HEK293 (cell line): ENCODE measurements at regions not wholly inside any gene's neighbourhood (a gene's known extent, or its start where the extent isn't known, plus 50 kb on each side); places are given as distances from the start of the nearest gene placed in this dataset.

Experiments
- CTCF ChIA-PET: fragments of 350-600 bp; formaldehyde crosslinking; extraction: SDS; loops from one replicate; lab custom pipeline; 2021; ENCODE audit warnings: antibody characterized with exemption; lab: Yijun Ruan, JAX
- POLR2A ChIA-PET: fragments of 300-600 bp; formaldehyde crosslinking; extraction: SDS; loops from one replicate; lab custom pipeline; 2020; ENCODE audit warnings: antibody characterized with exemption, inconsistent platforms; lab: Yijun Ruan, JAX
- H3K27ac ChIP-seq: fragments of 200-500 bp; sonication (Bioruptor generic); 2 replicates; pipeline ENCODE4 v1.5.1; 2014; ENCODE audit warnings: low read depth, low read length, control low read depth, inconsistent platforms; ENCODE audit errors: extremely low read depth
- H3K36me3 ChIP-seq, 2 experiments: fragments of 200-500 bp in 1 of 2; sonication (Bioruptor generic) in 1 of 2; 1 replicate in 1 of 2; 2 replicates in 1 of 2; pipeline ENCODE4 v1.5.1; 2014 to 2017; ENCODE audit warnings: inconsistent platforms in 2 of 2, low read length in 2 of 2; ENCODE audit not compliant: control insufficient read depth in 2 of 2, insufficient read depth in 1 of 2
- H3K4me1 ChIP-seq: fragments of 200-500 bp; sonication (Bioruptor generic); 2 replicates; pipeline ENCODE4 v1.5.1; 2014; ENCODE audit warnings: mild to moderate bottlenecking, low read length, inconsistent platforms; ENCODE audit not compliant: control insufficient read depth, insufficient read depth
- H3K4me3 ChIP-seq: 2 replicates; pipeline ENCODE4 v1.5.1; 2011; ENCODE audit warnings: low read depth, mild to moderate bottlenecking, control low read depth, low read length, moderate library complexity
- H3K9me3 ChIP-seq: fragments of 200-500 bp; sonication (Bioruptor generic); 2 replicates; pipeline ENCODE4 v1.5.1; 2014; ENCODE audit warnings: low read depth, low read length, inconsistent platforms; ENCODE audit not compliant: control insufficient read depth, insufficient read depth
- PRDM10 ChIP-seq: fragments of 450-650 bp; formaldehyde crosslinking; IDR thresholded peaks from 2 replicates; pipeline ENCODE4 v1.5.1; 2016; ENCODE audit warnings: missing biosample characterization, missing genetic modification characterization
- SP3 ChIP-seq: fragments of 450-650 bp; formaldehyde crosslinking; IDR thresholded peaks from 2 replicates; pipeline ENCODE4 v1.5.1; 2016; ENCODE audit warnings: missing biosample characterization, missing genetic modification characterization
- ZBTB48 ChIP-seq: fragments of 450-650 bp; formaldehyde crosslinking; IDR thresholded peaks from 2 replicates; pipeline ENCODE4 v1.5.1; 2016; ENCODE audit warnings: missing biosample characterization, missing genetic modification characterization
- ZFP3 ChIP-seq: fragments of 450-650 bp; formaldehyde crosslinking; IDR thresholded peaks from 2 replicates; pipeline ENCODE4 v1.5.1; 2016; ENCODE audit warnings: low read depth, missing biosample characterization, missing genetic modification characterization
- ZNF184 ChIP-seq: fragments of 450-650 bp; IDR thresholded peaks from 2 replicates; pipeline ENCODE4 v1.5.1; 2018; ENCODE audit warnings: missing biosample characterization, mild to moderate bottlenecking, missing genetic modification characterization
- ZNF19 ChIP-seq: fragments of 450-650 bp; formaldehyde crosslinking; IDR thresholded peaks from 2 replicates; pipeline ENCODE4; 2016; ENCODE audit warnings: missing biosample characterization, missing genetic modification characterization, low read depth
- ZNF221 ChIP-seq: fragments of 450-650 bp; formaldehyde crosslinking; IDR thresholded peaks from 2 replicates; pipeline ENCODE4 v1.5.1; 2017; ENCODE audit warnings: missing biosample characterization, missing genetic modification characterization, borderline replicate concordance
- ZNF341 ChIP-seq: fragments of 450-650 bp; formaldehyde crosslinking; IDR thresholded peaks from 2 replicates; pipeline ENCODE4; 2016; ENCODE audit warnings: low read depth, missing biosample characterization, missing genetic modification characterization
- ZNF544 ChIP-seq: fragments of 450-650 bp; formaldehyde crosslinking; IDR thresholded peaks from 2 replicates; pipeline ENCODE4 v1.5.0; 2017; ENCODE audit warnings: missing biosample characterization, missing genetic modification characterization
- ZNF610 ChIP-seq: fragments of 450-650 bp; formaldehyde crosslinking; IDR thresholded peaks from 2 replicates; pipeline ENCODE4 v1.5.1; 2016; ENCODE audit warnings: missing biosample characterization, missing genetic modification characterization, borderline replicate concordance
- ZNF626 ChIP-seq: fragments of 450-650 bp; sonication (Bioruptor Pico); formaldehyde crosslinking; IDR thresholded peaks from 2 replicates; pipeline ENCODE4 v1.5.1; 2018; ENCODE audit warnings: missing biosample characterization, missing genetic modification characterization, inconsistent platforms
- ZNF645 ChIP-seq: fragments of 450-650 bp; formaldehyde crosslinking; IDR thresholded peaks from 2 replicates; pipeline ENCODE4; 2016; ENCODE audit warnings: missing biosample characterization, missing genetic modification characterization
- ZNF747 ChIP-seq: fragments of 450-650 bp; formaldehyde crosslinking; IDR thresholded peaks from 2 replicates; pipeline ENCODE4 v1.5.1; 2016; ENCODE audit warnings: missing biosample characterization, missing genetic modification characterization
- ZNF776 ChIP-seq: fragments of 450-650 bp; formaldehyde crosslinking; IDR thresholded peaks from 2 replicates; pipeline ENCODE4 v1.5.0; 2017; ENCODE audit warnings: missing biosample characterization, missing genetic modification characterization, borderline replicate concordance
- TF ChIP-seq, protein P1 (sequence below): fragments of 450-650 bp; formaldehyde crosslinking; IDR thresholded peaks from 2 replicates; pipeline ENCODE4 v1.5.1; 2016; ENCODE audit warnings: missing biosample characterization, missing genetic modification characterization, borderline replicate concordance
- TF ChIP-seq, protein P2 (sequence below): fragments of 450-650 bp; formaldehyde crosslinking; IDR thresholded peaks from 2 replicates; pipeline ENCODE4 v1.5.1; 2016; ENCODE audit warnings: missing biosample characterization, missing genetic modification characterization, low read depth

GRCh38 chr7:113464096-113464855 lies 345.9 kb upstream of the SMIM30 start:
- TF ChIP-seq ZBTB48 (tag by site-specific recombination) (no peak), SP3 (tag by site-specific recombination) (no peak)
- TF ChIP-seq, all 188 proteins: peak for 0
- CTCF ChIA-PET: no interaction called here
- Histone ChIP-seq H3K9me3 (no peaks in the 10 kb centered on the region), H3K27ac (no peak overlapping the region), H3K4me1 (no peaks in the 10 kb centered on the region), H3K36me3 (no peaks in the 10 kb centered on the region), H3K4me3 (no peak overlapping the region)
- POLR2A ChIA-PET: no interaction called here

DNA sequence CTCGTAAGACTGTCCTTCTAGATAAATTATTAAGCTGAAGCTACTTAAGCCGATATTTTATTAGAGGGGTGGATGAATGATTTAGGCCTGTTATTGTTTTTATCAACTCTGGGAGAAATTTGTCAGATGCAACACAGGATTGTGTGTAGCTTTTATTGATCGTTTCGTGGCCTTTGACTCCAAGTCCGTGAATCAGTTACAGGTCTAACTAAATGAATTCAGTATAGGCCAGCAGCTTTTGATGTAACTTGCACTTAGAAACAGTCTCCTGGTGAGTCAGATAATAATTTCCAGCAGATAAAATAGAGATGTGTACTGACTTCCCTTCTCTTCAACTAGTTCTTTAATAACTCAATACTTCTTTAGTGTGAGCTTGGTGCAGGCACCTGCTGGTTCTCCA lies 341.7 kb upstream of the SMIM30 start:
- Histone ChIP-seq H3K27ac (no peak overlapping the region), H3K36me3 (no peaks in the 10 kb centered on the region)
- POLR2A ChIA-PET: no interaction called here
- TF ChIP-seq ZNF747 (tag by site-specific recombination): no peak
- no peak for TF ChIP-seq ZNF184 (tag by site-specific recombination)
- no peak for TF ChIP-seq ZNF610
- TF ChIP-seq ZNF645: no peak
- TF ChIP-seq, all 188 proteins: peak for 0
- CTCF ChIA-PET: no interaction called here
- no peaks in the 10 kb centered on the region for H3K4me1 ChIP-seq
- no peak overlapping the region for H3K4me3 ChIP-seq
- H3K9me3 ChIP-seq: no peaks in the 10 kb centered on the region

DNA sequence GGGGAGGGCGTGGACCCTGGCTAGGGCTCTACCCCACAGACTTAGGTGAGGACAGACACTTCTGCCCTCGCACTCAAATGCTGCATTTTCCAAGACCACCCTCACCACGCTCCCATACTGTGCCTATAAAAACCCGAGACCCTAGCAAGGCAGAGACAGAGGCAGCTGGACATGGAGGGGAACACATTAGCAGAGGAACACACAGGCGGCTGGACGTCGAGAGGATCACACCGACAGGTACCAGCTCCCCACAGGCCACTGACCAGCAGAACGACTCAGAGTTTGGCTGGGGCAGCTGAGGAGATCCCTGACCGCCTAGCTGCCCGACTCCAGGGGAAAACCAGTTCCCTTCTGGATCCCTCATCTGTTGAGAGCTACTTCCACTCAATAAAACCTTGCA lies 338.2 kb upstream of the SMIM30 start:
- Histone ChIP-seq H3K9me3 (no peaks in the 10 kb centered on the region), H3K4me1 (no peaks in the 10 kb centered on the region), H3K36me3 (no peaks in the 10 kb centered on the region), H3K27ac (no peak overlapping the region), H3K4me3 (no peak overlapping the region)
- no peak for TF ChIP-seq ZNF221
- no peak for TF ChIP-seq ZNF626 (tag by site-specific recombination)
- POLR2A ChIA-PET: no interaction called here
- CTCF ChIA-PET: no interaction called here

- CTCF ChIA-PET: no interaction called here
- Histone ChIP-seq H3K4me1 (no peaks in the 10 kb centered on the region), H3K27ac (no peak overlapping the region), H3K4me3 (no peak overlapping the region), H3K9me3 (no peaks in the 10 kb centered on the region), H3K36me3 (no peaks in the 10 kb centered on the region)
- POLR2A ChIA-PET: no interaction called here
- no peak for TF ChIP-seq ZNF776 (tag by site-specific recombination)
- TF ChIP-seq, protein P1, sequence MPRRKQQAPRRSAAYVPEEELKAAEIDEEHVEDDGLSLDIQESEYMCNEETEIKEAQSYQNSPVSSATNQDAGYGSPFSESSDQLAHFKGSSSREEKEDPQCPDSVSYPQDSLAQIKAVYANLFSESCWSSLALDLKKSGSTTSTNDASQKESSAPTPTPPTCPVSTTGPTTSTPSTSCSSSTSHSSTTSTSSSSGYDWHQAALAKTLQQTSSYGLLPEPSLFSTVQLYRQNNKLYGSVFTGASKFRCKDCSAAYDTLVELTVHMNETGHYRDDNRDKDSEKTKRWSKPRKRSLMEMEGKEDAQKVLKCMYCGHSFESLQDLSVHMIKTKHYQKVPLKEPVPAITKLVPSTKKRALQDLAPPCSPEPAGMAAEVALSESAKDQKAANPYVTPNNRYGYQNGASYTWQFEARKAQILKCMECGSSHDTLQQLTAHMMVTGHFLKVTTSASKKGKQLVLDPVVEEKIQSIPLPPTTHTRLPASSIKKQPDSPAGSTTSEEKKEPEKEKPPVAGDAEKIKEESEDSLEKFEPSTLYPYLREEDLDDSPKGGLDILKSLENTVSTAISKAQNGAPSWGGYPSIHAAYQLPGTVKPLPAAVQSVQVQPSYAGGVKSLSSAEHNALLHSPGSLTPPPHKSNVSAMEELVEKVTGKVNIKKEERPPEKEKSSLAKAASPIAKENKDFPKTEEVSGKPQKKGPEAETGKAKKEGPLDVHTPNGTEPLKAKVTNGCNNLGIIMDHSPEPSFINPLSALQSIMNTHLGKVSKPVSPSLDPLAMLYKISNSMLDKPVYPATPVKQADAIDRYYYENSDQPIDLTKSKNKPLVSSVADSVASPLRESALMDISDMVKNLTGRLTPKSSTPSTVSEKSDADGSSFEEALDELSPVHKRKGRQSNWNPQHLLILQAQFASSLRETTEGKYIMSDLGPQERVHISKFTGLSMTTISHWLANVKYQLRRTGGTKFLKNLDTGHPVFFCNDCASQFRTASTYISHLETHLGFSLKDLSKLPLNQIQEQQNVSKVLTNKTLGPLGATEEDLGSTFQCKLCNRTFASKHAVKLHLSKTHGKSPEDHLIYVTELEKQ (tag by site-specific recombination): no peak
- TF ChIP-seq, protein P2, sequence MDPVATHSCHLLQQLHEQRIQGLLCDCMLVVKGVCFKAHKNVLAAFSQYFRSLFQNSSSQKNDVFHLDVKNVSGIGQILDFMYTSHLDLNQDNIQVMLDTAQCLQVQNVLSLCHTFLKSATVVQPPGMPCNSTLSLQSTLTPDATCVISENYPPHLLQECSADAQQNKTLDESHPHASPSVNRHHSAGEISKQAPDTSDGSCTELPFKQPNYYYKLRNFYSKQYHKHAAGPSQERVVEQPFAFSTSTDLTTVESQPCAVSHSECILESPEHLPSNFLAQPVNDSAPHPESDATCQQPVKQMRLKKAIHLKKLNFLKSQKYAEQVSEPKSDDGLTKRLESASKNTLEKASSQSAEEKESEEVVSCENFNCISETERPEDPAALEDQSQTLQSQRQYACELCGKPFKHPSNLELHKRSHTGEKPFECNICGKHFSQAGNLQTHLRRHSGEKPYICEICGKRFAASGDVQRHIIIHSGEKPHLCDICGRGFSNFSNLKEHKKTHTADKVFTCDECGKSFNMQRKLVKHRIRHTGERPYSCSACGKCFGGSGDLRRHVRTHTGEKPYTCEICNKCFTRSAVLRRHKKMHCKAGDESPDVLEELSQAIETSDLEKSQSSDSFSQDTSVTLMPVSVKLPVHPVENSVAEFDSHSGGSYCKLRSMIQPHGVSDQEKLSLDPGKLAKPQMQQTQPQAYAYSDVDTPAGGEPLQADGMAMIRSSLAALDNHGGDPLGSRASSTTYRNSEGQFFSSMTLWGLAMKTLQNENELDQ (tag by site-specific recombination): no peak
- no peak for TF ChIP-seq ZNF544 (tag by site-specific recombination)
- no peak for TF ChIP-seq ZNF19 (tag by site-specific recombination)
- no peak for TF ChIP-seq ZFP3
- no peak for TF ChIP-seq ZNF341 (tag by site-specific recombination)
- TF ChIP-seq PRDM10 (tag by site-specific recombination): no peak
These were observed 336.3 kb upstream of the SMIM30 start for GRCh38 chr7:113454597-113455169.
